DND-41 (cell line): ENCODE measurements at regions not wholly inside any gene's neighbourhood (a gene's known extent, or its start where the extent isn't known, plus 50 kb on each side); places are given as distances from the start of the nearest gene placed in this dataset.

Experiments
- EZH2 ChIP-seq: IDR thresholded peaks from 3 replicates; pipeline ENCODE4 v1.6.1; 2012; ENCODE audit warnings: borderline replicate concordance, low read depth, mild to moderate bottlenecking, moderate library complexity, low read length, inconsistent platforms; ENCODE audit not compliant: severe bottlenecking
- TF ChIP-seq, protein P1 (sequence below): IDR thresholded peaks from 2 replicates; pipeline ENCODE4 v1.5.1; 2012; ENCODE audit warnings: borderline replicate concordance, low read length, moderate library complexity, mild to moderate bottlenecking; ENCODE audit not compliant: poor library complexity, severe bottlenecking; ENCODE audit errors: extremely low read depth

- TF ChIP-seq, protein P1, sequence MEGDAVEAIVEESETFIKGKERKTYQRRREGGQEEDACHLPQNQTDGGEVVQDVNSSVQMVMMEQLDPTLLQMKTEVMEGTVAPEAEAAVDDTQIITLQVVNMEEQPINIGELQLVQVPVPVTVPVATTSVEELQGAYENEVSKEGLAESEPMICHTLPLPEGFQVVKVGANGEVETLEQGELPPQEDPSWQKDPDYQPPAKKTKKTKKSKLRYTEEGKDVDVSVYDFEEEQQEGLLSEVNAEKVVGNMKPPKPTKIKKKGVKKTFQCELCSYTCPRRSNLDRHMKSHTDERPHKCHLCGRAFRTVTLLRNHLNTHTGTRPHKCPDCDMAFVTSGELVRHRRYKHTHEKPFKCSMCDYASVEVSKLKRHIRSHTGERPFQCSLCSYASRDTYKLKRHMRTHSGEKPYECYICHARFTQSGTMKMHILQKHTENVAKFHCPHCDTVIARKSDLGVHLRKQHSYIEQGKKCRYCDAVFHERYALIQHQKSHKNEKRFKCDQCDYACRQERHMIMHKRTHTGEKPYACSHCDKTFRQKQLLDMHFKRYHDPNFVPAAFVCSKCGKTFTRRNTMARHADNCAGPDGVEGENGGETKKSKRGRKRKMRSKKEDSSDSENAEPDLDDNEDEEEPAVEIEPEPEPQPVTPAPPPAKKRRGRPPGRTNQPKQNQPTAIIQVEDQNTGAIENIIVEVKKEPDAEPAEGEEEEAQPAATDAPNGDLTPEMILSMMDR, result no peak
- no peak for TF ChIP-seq EZH2
Observed at GRCh38 chr2:187874786-187875185, 320.6 kb upstream of the TFPI start.
